NCI-H2029 treated with DMSO at 0.1 percent for 48 hours (cell line): ENCODE measurements at regions not wholly inside any gene's neighbourhood (a gene's known extent, or its start where the extent isn't known, plus 50 kb on each side); places are given as distances from the start of the nearest gene placed in this dataset.
"Not testable (repeated sequence)": the region's sequence is repeated elsewhere in the genome, so short reads cannot be mapped to it uniquely, and the experiment has no call there.

Source experiments
- DNase-seq: peaks from one replicate; lab custom pipeline; 2025; lab: John Stamatoyannopoulos, UW

DNA sequence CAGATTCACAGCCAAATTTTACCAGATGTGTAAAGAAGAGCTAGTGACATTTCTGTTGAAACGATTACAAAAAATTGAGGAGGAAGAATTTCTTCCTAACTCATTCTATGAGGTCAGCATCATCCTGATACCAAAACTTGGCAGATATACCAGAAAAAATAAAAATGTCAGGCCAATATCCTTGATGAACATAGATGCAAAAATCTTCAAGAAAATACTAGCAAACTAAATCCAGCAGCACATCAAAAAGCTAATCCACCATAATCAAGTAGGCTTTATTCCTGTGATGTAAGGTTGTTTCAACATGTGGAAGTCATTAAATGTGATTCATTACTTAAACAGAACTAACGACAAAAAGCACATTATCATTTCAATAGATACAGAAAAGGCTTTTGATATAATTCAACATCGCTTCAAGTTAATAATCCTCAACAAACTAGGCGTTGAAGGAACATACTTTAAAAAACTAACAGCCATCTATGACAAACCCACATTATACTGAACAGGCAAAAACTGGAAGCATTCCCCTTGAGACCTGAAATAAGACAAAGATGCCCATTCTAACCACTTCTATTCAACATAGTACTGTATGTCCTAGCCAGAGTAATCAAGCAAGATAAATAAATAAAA lies 807.7 kb upstream of the ZWINT start:
- DNase-seq = no peak

DNA sequence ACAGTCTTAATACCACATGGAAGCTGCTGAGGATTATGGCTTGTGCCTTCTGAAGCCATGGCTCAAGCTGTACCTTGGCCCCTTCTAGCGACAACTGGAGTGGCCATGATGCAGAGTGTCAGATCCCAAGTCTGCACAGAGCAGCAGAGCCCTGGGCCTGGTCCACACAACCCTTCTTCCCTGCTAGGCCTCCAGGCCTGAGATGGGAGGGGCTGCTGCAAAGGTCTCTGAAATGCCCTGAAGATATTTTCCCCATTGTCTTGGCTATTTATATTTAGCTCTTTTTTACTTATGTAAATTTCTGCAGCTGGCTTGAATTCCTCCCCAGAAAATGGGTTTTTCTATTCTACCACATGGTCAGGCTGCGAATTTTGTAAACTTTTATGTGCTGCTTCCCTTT lies 804.6 kb upstream of the ZWINT start:
- DNase-seq = no peak

DNA sequence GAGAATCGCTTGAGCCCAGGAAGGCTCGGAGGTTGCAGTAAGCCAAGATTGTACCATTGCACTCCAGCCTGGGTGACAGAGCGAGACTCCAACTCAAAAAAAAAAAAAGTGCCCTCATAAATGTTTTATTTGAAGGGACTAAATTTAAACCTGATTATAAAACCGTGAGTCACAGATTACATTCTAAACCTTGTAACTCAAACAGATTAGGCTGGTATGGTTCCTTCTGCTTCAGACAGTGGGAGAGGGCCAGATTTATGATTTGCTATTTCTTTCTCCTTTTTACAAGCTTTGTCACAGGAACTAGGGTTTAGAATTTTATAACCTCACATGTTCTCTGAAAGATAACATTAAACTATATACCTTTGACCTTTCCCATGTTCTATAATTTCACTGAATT lies 801.2 kb upstream of the ZWINT start:
- no peak for DNase-seq

DNA sequence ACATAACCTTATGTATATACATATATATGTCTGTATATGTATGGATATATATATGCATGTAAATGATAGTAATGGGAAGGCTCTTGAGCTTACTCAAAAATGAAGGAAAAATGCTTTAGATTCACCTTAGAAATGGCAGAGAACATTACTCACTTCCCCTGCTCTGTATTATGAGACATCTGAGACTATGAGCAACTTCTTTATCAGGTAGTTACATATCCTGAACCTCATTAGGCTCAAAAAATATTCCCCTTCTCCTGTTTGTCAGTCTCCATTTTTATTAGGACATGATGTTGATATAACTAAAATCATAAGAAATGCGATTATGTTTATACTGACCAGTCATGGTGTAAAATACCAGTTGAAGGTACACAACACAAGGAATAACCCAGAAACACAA lies 800.1 kb upstream of the ZWINT start:
- DNase-seq = no peak

DNA sequence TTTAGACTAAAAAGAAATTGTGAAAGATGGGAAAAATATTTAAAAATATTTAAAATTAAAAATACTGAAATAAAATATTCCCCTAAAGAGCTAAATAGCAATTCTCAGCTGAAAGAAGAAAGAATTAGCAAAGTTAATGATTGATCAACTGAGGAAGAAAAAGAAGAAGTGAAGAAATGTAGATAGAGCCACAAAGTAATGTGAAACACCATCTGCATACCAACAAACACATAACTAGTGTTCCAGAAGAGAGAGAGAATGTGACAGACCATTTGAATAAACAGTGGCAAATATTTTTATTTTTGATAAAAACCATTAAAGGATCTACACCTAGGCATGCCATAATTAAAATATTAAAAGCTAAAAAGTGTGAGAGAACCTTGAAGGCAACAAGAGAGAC lies 784.5 kb upstream of the ZWINT start:
- no peak for DNase-seq

DNA sequence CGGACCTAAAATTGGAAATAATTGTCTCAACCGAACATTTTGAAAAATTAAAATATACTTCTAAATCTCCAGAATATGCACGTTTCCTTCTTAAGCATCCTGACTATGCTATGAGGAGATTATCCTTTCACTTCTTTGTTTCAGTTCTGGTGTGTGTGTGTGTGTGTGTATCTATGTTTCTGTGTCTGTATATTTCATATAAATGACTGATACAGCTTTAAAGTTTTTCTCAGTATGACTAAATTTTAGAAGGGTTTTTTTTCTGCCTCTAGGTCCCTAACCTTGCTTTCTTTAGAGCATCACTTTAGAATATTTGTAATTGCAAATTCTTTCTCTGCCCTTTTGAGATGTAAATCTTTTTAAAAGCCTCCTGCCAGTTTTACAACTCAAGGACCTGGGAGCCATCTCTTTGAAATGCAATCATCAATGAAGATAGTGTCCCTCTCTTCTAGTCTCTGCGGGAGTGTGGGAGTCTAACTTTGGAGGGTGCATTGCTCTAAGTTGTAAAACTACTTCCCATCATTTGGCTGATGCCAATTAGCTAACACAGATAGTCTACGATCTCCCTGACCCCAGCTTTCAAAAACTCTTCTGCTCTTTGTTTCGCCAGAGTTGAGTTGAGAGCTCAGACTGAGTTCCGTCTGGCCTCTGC lies 782.0 kb upstream of the ZWINT start:
- DNase-seq = no peak

DNA sequence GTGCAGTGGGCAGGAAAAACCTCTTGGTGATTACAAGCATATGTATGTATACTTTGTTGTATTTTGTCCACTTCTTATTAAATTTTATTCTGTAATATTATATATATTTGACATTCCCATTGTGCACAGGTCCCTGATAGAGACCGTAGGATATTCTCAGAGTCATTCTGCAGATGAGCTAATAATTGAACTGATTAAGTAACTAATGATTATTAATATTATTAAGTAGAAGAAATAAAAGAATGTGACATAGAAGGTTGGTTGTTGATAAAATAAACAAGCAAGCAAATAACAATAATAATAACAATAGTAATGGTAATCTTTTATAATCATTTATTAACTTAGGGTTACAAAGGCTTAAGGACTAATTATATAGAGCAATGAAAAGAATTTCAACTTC lies 780.6 kb upstream of the ZWINT start:
- no peak for DNase-seq

DNA sequence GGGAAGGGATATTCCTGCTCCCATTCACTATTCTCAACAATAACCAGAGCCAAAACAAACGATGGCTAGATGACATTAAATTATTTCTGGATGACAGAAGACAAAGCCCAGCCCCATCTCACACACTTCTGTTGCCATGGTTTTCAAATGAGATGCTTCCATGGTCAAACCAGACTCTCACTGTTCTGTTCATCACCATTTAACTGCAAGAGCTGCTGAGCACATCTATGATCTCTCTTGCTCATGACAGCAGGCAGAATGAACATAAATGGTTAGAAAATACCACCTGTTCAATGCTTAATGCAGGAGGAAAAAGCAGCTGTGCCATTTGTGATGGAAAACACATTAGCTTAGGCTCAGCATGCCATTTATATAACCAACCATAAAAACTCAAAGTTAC lies 758.6 kb upstream of the ZWINT start:
- DNase-seq = no peak

DNA sequence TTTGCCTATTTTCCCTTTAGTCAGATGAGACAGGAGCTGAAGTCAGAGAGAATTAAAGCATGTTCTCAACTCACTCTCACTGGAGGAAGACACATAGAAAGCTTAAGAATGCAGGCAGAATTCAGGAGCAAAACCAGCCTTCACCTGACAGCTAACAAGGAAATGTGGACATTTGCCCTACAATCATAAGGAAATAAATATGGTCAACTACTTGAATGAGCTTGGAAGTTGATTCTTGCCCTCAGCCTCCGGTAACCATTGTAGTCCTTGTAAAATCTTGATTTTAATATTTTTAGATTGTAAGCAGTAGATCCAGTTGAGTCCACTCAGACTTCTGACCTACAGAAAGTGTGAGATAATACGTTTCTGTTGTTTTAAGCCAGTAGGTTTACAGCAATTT lies 752.5 kb upstream of the ZWINT start:
- DNase-seq = no peak

DNA sequence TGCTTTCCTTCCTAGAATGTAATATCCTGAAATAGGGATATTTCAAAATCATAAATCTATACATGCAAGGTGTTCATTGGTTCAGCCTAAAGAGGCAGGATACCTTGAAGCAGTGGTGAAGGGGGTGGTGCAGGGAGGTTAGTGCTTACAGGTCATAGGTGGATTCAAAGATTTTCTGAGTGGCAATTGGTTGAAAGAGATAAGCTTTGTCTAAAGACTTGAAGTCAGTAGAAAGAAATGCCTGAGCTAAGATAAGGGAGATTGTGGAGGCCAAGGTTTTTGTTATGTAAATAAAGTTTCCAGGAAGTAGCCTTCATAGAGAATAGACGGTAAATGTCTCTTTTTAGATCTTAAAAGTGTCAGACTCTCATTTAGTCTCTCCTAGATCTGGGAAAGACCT lies 741.2 kb upstream of the ZWINT start:
- no peak for DNase-seq

DNA sequence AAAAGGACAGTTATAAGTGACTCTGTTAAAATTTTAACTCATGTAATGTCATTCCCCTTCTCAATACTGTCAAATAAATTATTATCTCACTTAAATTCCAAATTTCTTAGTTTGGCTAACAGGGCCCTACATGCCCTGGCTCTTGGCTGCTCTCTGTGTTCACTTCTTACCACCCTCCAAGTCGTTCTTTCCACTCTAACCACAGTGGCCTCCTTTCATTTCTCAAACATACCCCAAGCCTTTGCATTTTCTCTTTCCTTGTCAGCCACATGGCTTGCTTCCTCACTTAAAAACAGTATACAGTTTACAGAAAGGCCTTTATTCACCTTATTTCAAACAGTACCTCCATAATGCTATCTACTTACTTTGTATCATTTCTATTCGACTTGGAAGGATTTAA lies 737.1 kb upstream of the ZWINT start:
- DNase-seq = no peak

DNA sequence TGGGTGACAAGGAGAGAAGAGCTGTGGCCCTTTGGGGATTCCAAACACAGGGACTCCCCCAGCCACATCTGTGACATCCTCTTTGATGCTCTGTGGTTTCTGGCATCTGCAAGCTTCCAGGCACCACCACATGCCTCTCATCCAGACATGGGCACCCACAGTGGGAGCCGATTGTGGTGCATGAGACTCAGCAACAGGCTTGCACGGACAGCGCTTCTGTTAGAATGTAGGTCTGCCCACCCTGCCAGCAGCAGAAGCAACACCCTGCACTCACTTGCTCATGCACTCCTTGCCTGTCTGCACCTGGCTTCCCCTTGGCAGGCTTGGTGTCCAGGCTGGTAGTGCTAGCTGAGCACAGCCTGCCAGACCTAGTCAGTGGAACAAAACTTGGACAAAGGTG lies 735.0 kb upstream of the ZWINT start:
- no peak for DNase-seq

DNA sequence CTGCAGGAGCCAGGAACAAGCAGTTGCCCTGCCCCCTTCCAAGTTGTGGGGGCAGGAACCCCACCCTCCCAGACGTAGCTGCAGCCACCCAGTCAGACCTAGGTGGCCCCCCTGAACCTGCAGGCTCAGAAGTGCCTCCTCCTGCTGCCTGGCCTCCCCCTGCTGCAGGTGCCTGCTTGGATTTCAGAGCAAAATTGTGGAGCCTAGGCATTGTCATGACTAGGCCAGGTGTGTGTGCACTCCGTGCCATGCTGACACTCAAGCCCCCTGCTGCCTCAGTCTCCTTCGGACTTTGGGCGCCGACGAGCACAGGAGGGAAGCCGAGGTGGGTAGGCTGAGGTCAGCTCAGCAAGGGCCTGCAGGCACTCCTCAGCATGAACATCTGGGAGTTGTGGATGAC lies 733.9 kb upstream of the ZWINT start:
- DNase-seq = no peak

DNA sequence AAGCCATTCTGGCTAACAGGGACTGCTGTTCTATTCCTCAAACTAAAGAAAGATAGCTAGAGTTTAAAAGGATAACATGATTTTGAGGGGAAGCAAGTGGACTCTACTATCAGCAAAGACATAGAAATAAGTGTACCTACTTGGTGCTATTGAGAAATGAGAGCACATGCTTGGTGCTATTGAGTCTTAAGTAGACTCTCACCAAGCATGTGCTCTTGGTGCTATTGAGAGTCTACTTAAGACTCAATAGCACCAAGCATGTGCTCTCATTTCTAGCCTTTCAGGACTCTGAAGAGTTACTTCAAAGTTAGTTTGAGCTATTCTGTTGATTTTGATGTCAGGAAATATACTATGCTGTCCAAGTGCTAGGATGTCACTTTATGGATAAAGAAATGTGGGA lies 733.0 kb upstream of the ZWINT start:
- no peak for DNase-seq

DNA sequence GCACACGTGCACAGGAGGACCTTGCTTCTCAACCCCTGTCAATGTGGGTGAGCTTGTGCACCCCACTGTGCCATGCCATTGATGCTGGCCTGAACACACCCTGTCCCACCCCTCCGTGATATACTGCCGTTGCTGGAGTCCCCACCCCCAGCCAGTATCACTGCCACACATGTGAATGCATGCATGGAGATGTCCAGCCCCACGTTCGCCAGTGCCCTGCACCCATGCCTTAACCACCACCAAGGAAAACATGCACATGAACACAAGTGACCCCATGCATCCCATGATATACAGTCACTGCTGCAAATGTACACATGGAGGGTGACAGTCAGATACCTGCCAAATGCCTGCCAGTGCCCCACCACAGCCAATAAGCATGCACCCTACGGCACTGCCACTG lies 692.5 kb upstream of the ZWINT start:
- no peak for DNase-seq

DNA sequence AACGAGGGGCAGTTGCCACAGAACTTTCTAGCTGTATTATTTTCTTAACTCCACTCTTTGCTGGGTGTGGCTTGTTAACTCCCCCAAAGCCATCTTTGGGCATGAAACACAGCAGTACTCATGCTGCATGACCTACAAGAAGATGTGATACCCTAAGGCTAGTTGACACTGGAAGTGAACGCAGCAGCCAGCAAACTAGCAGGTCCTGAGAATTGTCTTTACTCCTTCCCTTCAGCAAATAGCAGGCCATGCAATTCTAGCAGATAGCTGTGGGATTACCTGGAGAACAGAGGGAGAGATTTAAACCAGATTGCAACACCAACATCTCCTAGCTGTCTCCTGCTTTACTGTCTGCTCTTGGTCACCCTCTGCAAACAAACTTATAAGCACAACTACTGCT lies 688.0 kb upstream of the ZWINT start:
- no peak for DNase-seq

DNA sequence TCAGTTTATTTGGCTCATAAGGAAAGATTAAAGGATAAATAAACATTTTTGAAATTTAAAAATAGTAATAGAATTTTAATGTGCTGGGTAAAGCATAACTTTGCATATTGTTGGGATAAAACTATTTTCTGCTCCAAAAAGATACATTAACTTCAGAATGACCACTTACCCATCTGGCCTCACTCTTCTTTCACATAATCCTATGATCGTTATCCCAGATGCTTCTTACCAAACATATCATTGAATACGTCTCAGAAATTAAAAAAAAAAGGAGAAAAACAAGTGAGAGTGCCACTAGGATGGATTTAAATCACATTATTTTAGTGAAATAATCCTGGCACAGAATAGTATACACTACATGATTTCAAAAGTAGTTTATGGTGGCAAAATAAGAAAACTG lies 677.5 kb upstream of the ZWINT start:
- DNase-seq = no peak

DNA sequence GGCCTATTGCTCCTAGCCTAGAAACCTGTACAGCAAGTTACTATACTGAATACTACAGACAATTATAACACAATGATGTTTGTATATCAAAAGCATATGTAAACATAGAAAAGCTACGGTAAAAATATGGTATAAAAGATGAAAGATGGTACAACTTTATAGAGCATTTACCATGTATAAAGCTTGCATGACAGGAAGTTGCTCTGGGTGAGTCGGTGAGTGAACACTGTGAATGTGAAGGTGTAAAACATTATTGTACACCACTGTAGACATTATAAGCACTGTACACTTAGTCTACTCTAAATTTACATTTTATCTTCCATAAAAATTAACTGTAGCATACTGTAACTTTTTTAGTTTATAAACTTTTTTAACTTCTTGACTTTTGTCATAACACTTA lies 674.3 kb upstream of the ZWINT start:
- DNase-seq = no peak

DNA sequence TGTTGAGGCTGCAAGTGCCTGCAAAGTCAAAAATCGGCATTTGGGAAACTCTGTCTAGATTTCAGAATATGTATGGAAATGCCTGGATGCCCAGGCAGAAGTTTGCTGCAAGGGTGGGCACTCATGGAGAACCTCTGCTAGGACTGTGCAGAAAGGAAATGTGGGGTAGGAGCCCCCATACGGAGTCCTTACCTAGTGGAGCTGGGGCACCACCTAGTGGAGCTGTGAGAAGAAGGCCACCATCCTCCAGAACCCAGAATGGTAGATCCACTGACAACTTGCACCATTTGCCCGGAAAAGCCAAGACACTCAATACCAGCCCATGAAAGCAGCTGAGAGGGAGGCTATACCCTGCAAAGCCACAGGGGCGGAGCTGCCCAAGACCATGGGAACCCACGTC lies 671.2 kb upstream of the ZWINT start:
- not testable (repeated sequence) for DNase-seq

DNA sequence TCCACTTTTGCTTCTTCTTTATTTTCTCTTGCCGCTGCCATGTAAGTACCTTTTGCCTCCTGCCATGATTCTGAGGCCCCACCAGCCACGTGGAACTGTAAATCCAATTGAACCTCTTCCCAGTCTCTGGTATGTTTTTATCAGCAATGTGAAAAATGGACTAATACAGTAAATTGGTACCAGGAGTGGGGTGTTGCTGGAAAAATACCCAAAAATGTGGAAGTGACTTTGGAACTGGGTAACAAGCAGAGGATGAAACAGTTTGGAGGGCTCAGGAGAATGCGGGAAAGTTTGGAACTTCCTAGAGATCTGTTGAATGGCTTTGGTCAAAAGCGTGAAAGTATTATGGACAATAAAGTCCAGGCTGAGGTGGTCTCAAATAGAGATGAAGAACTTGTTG lies 670.3 kb upstream of the ZWINT start:
- no peak for DNase-seq

DNA sequence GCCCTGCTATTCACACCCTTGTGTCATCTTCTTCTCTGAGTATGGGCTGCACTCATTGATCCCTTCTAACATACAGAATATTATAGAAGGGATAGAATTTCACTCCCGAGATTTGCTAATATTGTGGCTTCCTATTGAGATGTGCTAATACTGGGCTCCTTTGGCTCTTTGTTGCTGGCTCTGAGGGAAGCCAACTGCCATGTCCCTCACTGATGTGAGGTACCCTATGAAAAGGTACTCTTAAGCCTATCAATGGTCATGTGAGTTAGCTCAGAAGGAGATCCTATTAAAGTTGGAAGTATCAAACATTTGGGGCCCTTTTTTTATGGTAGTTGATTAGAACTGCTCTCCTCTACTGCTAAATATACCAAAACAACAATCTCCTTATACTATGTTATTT lies 665.2 kb upstream of the ZWINT start:
- no peak for DNase-seq

DNA sequence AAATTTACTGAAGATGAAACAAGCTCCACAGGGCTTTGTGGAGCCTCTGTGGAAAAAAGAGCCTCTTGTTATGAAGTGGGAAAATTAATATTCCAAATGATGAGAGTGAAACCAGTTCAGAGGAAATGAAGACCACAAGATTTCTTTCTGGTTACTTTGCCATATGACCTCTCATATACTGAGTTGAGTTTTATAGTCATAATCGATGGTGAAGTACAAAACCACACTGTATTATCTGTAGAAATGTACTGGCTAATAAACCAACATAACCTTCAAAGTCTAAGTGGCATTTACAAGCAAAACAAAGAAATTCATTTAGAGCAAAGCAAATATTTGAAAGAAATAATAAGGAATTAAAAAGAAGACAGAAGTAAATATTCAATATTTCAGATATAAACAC lies 662.6 kb upstream of the ZWINT start:
- DNase-seq = no peak

DNA sequence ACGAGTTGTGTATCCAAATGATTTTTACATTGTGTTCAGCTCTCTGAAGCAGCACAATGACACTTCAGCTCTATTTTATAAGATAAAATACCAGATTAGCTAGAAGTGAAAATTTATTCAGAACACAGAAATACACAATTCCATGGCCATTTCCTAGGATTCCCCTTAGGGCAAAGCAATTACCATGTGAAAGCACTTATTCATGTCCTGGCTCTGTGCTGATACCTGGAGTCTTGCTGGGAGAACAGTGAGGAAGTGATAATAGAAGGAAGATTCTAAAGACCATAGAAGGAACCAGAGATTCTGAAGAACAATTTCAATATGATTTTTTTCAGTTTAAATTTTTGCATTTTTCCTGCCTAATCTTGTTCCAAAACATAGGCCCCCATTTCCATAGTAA lies 657.4 kb upstream of the ZWINT start:
- no peak for DNase-seq

DNA sequence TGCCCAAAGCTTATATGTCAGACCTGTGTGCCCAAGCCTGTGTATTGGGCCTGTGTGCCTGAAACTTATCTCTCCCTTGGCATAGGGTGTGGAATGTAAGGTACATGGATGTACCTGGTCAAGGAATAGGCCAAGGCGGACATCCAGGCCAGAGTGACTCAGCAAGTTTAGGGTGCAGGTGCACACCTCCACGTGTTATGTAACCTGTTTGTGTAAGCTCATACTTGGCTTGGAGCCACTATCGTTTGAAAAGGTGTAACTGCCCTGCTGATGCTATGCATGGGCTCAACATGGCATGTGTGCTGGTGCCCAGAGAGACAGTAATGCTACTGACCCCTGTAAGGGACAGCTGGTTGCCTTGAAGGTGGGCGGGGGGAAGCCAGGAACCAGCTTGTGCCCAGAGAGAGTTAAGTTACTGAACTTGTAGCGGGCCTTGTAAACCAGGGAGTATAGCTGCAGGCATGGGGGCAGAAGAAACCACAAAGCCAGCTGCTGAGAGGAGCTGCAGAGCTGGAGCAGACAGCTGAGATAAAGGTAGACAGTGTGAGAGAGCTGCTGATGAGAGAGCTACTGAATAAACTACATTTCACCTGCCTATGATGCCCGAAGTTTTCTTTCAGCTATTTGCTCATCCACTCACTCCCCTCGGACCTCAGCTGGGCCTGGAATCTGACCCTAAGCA lies 656.4 kb upstream of the ZWINT start:
- DNase-seq = no peak
